ENCODE measurements at regions not wholly inside any gene's neighbourhood (a gene's known extent, or its start where the extent isn't known, plus 50 kb on each side); places are given as distances from the start of the nearest gene placed in this dataset.

DNA sequence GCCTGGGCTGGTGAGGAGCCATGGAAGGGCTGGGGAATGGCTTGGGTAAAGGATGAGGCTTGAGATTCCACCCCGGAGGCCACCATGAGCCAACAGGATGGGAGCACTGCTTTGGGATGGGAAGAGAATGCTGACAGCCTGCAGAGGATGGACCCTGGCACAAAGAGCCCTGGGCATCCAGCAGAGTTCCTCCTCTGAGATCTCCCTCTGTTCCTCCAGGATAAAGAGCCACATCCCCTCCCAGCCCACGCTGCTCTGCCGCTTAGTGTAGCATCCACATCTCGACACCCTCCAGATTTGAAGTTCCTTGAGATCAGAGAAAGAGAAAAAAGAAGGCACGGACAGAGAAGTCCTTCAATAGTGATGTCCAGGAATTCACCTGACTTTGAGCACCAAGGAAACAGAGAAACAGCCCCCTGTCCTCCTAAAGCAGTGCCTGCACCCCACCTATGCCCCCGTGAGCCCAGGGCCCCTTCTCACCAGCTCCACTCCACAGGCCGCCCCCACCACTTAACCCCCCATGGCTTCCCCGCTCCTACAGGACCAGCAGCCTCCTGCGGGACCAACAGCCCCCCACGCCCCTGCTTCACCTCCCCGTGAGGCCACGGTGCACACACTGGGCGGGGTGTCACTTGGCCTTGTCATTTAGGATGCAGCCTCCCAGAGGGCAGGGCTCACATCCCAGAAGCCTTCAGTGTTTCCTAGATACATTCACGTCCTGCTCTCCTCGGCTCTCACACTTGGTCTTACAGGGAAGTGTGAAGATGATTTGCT, 180.5 kb downstream of the SHANK2 start:
- no peak for TF ChIP-seq ZFX (IDR thresholded peaks at IDR 0.05; ENCODE audit: borderline replicate concordance)
- TF ChIP-seq, protein P1, sequence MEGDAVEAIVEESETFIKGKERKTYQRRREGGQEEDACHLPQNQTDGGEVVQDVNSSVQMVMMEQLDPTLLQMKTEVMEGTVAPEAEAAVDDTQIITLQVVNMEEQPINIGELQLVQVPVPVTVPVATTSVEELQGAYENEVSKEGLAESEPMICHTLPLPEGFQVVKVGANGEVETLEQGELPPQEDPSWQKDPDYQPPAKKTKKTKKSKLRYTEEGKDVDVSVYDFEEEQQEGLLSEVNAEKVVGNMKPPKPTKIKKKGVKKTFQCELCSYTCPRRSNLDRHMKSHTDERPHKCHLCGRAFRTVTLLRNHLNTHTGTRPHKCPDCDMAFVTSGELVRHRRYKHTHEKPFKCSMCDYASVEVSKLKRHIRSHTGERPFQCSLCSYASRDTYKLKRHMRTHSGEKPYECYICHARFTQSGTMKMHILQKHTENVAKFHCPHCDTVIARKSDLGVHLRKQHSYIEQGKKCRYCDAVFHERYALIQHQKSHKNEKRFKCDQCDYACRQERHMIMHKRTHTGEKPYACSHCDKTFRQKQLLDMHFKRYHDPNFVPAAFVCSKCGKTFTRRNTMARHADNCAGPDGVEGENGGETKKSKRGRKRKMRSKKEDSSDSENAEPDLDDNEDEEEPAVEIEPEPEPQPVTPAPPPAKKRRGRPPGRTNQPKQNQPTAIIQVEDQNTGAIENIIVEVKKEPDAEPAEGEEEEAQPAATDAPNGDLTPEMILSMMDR (IDR thresholded peaks at IDR 0.05), result no peak
- H3K27ac ChIP-seq, result no peak overlapping the region

DNA sequence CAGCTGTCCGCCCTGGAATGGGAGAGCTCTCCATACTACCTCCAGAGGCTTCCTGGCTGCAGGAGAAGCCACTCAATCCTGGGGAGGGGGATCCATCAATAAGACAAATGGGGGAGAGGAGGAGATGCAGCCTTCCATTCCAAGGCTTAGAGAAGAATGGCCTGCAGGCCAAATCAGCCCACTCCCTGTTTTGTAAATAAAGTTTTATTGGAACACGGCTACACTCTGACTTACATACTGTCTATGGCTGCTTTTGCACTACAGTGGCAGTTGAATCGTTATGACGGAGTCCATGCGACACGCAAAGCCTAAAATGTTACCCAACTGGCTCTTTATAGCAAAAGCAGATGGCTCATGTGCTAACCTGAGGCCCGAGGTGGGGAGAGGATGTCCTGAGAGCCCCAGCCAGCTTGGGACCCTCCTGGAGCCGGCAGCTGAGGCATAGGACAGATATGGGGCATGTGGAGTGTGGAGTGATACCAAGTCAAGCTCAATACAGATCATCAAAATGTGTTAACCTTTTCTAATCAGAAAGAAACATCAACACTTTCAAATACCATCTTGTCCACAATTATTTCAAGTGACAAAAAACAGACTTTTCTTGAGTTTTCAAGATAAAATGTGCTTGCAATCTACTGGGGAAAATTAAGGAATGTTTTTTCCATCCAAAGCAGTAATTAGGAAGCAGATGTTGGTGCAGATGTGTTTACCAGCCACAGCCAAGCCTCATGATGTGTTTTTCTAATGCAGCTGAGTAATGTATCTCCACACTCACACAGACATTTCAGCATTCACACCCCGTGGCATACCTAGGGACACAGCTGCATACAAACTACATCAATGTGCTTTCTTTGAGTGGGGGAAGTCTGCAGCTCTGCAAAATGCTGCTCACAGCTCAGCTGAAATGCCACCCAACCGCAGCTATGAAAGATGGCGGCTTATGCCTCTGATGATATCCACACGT, 181.6 kb downstream of the SHANK2 start:
- H3K27ac ChIP-seq, result no peak overlapping the region
- TF ChIP-seq, protein P1 (IDR thresholded peaks at IDR 0.05), result no peak
- no peak for TF ChIP-seq ZFX (IDR thresholded peaks at IDR 0.05; ENCODE audit: borderline replicate concordance)

DNA sequence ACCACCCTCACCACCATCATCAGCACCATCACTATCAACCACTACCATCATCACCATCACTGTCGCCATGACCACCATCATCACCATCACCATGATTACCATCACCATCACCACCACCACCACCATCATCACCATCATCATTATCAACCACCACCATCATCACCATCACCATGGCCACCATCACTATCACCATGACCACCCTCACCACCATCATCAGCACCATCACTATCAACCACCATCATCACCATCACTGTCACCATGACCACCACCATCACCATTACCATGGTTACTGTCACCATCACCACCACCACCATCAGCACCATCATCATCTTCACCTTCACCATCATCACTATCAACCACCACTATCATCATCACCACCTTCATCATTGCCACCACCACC, 183.4 kb downstream of the SHANK2 start:
- no peak overlapping the region for H3K27ac ChIP-seq
- TF ChIP-seq ZFX (IDR thresholded peaks at IDR 0.05; ENCODE audit: borderline replicate concordance), result no peak
- TF ChIP-seq, protein P1 (IDR thresholded peaks at IDR 0.05), result no peak

DNA sequence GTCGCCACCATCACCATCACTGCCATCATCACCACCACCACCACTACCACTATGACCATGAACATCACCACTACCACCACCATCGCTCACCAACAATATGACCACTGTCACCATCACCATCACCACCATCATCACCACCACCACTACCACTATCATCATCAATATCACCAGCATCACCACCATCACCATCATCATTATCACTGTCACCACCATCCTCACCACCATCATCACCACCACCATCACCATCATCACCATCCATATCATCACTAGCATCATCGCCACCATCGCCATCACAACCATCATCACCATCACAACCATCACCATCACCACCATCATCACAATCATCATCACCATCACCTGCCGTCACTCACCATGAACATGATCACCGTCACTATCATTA, 184.6 kb downstream of the SHANK2 start:
- no peak for TF ChIP-seq ZFX (IDR thresholded peaks at IDR 0.05; ENCODE audit: borderline replicate concordance)
- TF ChIP-seq, protein P1 (IDR thresholded peaks at IDR 0.05), result no peak
- H3K27ac ChIP-seq, result no peak overlapping the region

DNA sequence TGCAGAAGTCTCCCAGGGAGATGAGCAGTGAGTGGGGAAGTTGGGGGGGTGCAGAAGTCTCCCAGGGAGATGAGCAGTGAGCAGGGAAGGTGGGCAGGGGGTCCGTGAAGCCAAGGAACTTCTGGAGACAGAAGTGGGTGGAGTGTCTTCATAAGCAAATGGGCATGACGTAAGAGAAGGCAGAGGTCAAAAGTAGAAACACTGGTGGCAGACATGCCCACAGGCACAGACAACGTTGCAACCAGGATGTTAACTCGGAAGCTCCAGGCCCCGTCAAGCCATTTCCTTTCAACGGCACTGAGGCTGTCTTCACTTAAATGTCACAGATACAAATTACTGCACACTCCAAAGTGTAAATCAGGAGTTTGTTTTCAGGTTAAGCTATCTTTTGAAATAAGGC, 186.1 kb downstream of the SHANK2 start:
- H3K27ac ChIP-seq, result 0 out of 2 replicates have a peak overlapping the region, but pooled peaks have one; percentile 30
- TF ChIP-seq ZFX (IDR thresholded peaks at IDR 0.05; ENCODE audit: borderline replicate concordance), result no peak
- TF ChIP-seq, protein P1 (IDR thresholded peaks at IDR 0.05), result no peak

DNA sequence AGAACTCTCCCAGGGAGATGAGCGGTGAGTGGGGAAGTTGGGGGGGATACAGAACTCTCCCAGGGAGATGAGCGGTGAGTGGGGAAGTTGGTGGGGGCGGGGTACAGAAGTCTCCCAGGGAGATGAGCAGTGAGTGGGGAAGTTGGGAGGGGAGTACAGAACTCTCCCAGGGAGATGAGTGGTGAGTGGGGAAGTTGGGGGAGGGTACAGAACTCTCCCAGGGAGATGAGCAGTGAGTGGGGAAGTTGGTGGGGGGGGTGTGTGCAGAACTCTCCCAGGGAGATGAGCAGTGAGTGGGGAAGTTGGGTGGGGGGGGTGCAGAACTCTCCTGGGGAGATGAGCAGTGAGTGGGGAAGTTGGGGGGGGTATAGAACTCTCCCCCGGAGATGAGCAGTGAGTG, 186.5 kb downstream of the SHANK2 start:
- TF ChIP-seq ZFX (IDR thresholded peaks at IDR 0.05; ENCODE audit: borderline replicate concordance), result no peak
- TF ChIP-seq, protein P1 (IDR thresholded peaks at IDR 0.05), result no peak
- no peak overlapping the region for H3K27ac ChIP-seq

Measured in 22Rv1 (cell line).